A549 (cell line): ENCODE measurements at regions not wholly inside any gene's neighbourhood (a gene's known extent, or its start where the extent isn't known, plus 50 kb on each side); places are given as distances from the start of the nearest gene placed in this dataset.

ENCODE experiments used
- ATAC-seq, 2 experiments: fragments of 200-7000 bp in 1 of 2; fragments of >200 bp in 1 of 2; cut with Nextera tagmentation in 1 of 2; cut with Tn5 transposase in 1 of 2; 3 replicates each; pipeline versions ENCODE4 v1.8.0 to v1.9.1; 2018 to 2020; ENCODE audit warnings: mild to moderate bottlenecking in 1 of 2, moderate library complexity in 1 of 2
- CTCF ChIA-PET: fragments of 300-600 bp; sonication (Branson Sonifier 250); formaldehyde crosslinking; extraction: SDS; loops from one replicate; lab custom pipeline; 2021; ENCODE audit warnings: antibody characterized with exemption, inconsistent platforms; lab: Yijun Ruan, JAX
- POLR2A ChIA-PET: fragments of 350-600 bp; formaldehyde crosslinking; extraction: SDS; loops from one replicate; lab custom pipeline; 2021; ENCODE audit warnings: antibody characterized with exemption, inconsistent platforms; lab: Yijun Ruan, JAX
- DNase-seq, 2 experiments: peaks; one replicate each; pipeline versions ENCODE4 v3.0.0 to v3.0.0-alpha.2; 2011 to 2016; ENCODE audit warnings: low read depth in 1 of 2, low spot score in 1 of 2
- FAIRE-seq: peaks from 2 replicates; lab custom pipeline; 2011; peaks lifted over from hg19 to GRCh38; lab: Jason Lieb, UNC
- H3K27ac ChIP-seq, 2 experiments: fragments of >200 bp; sonication (Bioruptor Twin); formaldehyde crosslinking; 3 replicates each; pipeline ENCODE4 v1.5.1; 2016 to 2017
- H3K4me1 ChIP-seq: fragments of >200 bp; sonication (Bioruptor Twin); formaldehyde crosslinking; 3 replicates; pipeline ENCODE4 v1.6.1; 2016
- H3K4me2 ChIP-seq: fragments of >200 bp; sonication (Bioruptor Twin); formaldehyde crosslinking; 3 replicates; pipeline ENCODE4 v1.6.1; 2016
- H3K4me3 ChIP-seq: fragments of >200 bp; sonication (Bioruptor Twin); formaldehyde crosslinking; 3 replicates; pipeline ENCODE4 v1.5.1; 2016
- H3K9me3 ChIP-seq: fragments of >200 bp; sonication (Bioruptor Twin); formaldehyde crosslinking; 3 replicates; pipeline ENCODE4 v1.6.1; 2016
- ATOH8 ChIP-seq: fragments of 250-450 bp; sonication (Bioruptor Pico); IDR thresholded peaks from 2 replicates; pipeline ENCODE4 v1.5.0; 2020; ENCODE audit warnings: low read depth, mild to moderate bottlenecking, moderate library complexity
- CBX2 ChIP-seq: fragments of 200-600 bp; sonication (generic); IDR thresholded peaks from 2 replicates; pipeline ENCODE4 v1.6.1; 2016; ENCODE audit warnings: low read depth, mild to moderate bottlenecking, borderline replicate concordance
- CBX8 ChIP-seq: fragments of 200-600 bp; sonication (generic); IDR thresholded peaks from 2 replicates; pipeline ENCODE4 v1.6.1; 2016
- CHD2 ChIP-seq: fragments of 150-350 bp; IDR thresholded peaks from 2 replicates; pipeline ENCODE4 v1.6.1; 2014; ENCODE audit warnings: low read length; ENCODE audit not compliant: partially characterized antibody
- CTCF ChIP-seq: fragments of >200 bp; sonication (Bioruptor Twin); formaldehyde crosslinking; IDR thresholded peaks from 3 replicates; pipeline ENCODE4 v1.5.1; 2016
- E2F6 ChIP-seq: IDR thresholded peaks from 2 replicates; pipeline ENCODE4 v1.6.1; 2012; ENCODE audit warnings: low read depth, borderline replicate concordance
- ELK1 ChIP-seq: fragments of 150-350 bp; IDR thresholded peaks from 2 replicates; pipeline ENCODE4 v1.6.1; 2014; ENCODE audit warnings: low read depth, mild to moderate bottlenecking, low read length
- EP300 ChIP-seq, 2 experiments: fragments of >200 bp; sonication (Bioruptor Twin); formaldehyde crosslinking; IDR thresholded peaks; 2 replicates in 1 of 2; 3 replicates in 1 of 2; pipeline ENCODE4 v1.6.1; 2016 to 2017
- ESRRA ChIP-seq: fragments of 150-350 bp; IDR thresholded peaks from 2 replicates; pipeline ENCODE4 v1.6.1; 2014; ENCODE audit warnings: mild to moderate bottlenecking, low read length, borderline replicate concordance
- FOSL2 ChIP-seq, 2 experiments: fragments of 450-650 bp in 1 of 2; fragments of >200 bp in 1 of 2; sonication (Bioruptor Twin) in 1 of 2; formaldehyde crosslinking; IDR thresholded peaks; 2 replicates each; pipeline versions ENCODE4 v1.5.0 to v1.6.1; 2016 to 2020; ENCODE audit warnings: mild to moderate bottlenecking in 1 of 2, moderate library complexity in 1 of 2
- GATA3 ChIP-seq: IDR thresholded peaks from 2 replicates; pipeline ENCODE4 v1.6.1; 2012; ENCODE audit warnings: borderline replicate concordance
- HDAC2 ChIP-seq: fragments of 200-600 bp; sonication (generic); IDR thresholded peaks from 2 replicates; pipeline ENCODE4 v1.6.1; 2016
- HEYL ChIP-seq: fragments of 250-450 bp; sonication (Bioruptor Pico); IDR thresholded peaks from 2 replicates; pipeline ENCODE4 v1.8.0; 2021; ENCODE audit warnings: mild to moderate bottlenecking, moderate library complexity
- HOXB5 ChIP-seq: fragments of 250-450 bp; sonication (Bioruptor Pico); IDR thresholded peaks from 2 replicates; pipeline ENCODE4 v1.5.0; 2020; ENCODE audit warnings: mild to moderate bottlenecking, moderate library complexity
- JUN ChIP-seq, 2 experiments: fragments of >200 bp; sonication (Bioruptor Twin); formaldehyde crosslinking; IDR thresholded peaks; 2 replicates in 1 of 2; 3 replicates in 1 of 2; pipeline ENCODE4 v1.6.1; 2016 to 2017
- KDM1A ChIP-seq: fragments of 200-600 bp; sonication (generic); IDR thresholded peaks from 2 replicates; pipeline ENCODE4 v1.6.1; 2016; ENCODE audit warnings: low read depth, mild to moderate bottlenecking
- MYC ChIP-seq: IDR thresholded peaks from 2 replicates; pipeline ENCODE4 v1.6.1; 2012; ENCODE audit warnings: mild to moderate bottlenecking, inconsistent platforms, low read length, improper control_type of control experiment, borderline replicate concordance
- NFE2L2 ChIP-seq: fragments of 150-350 bp; conservative IDR thresholded peaks from 2 replicates; pipeline ENCODE4 v1.6.1; 2014; ENCODE audit warnings: low read length
- NPAS2 ChIP-seq: fragments of 250-450 bp; sonication (Bioruptor Pico); IDR thresholded peaks from 2 replicates; pipeline ENCODE4 v1.8.0; 2022; ENCODE audit warnings: mild to moderate bottlenecking, moderate library complexity, borderline replicate concordance
- PHF8 ChIP-seq: fragments of 200-600 bp; sonication (generic); IDR thresholded peaks from 2 replicates; pipeline ENCODE4 v1.6.1; 2016; ENCODE audit warnings: low read depth, mild to moderate bottlenecking, antibody characterized with exemption, moderate library complexity, borderline replicate concordance
- POLR2A ChIP-seq: IDR thresholded peaks from 2 replicates; pipeline ENCODE4 v1.6.1; 2012; ENCODE audit warnings: mild to moderate bottlenecking, low read length
- RARB ChIP-seq: fragments of 250-450 bp; sonication (Bioruptor Pico); IDR thresholded peaks from 2 replicates; pipeline ENCODE4 v1.8.0; 2021; ENCODE audit warnings: mild to moderate bottlenecking, moderate library complexity
- RCOR1 ChIP-seq: fragments of 150-350 bp; IDR thresholded peaks from 2 replicates; pipeline ENCODE4 v1.6.1; 2014; ENCODE audit warnings: antibody characterized with exemption, low read length, low read depth
- SMC3 ChIP-seq: fragments of >200 bp; sonication (Bioruptor Twin); formaldehyde crosslinking; IDR thresholded peaks from 3 replicates; pipeline ENCODE4 v1.6.1; 2018; ENCODE audit warnings: inconsistent platforms
- TP53 ChIP-seq: fragments of 250-450 bp; sonication (Bioruptor Pico); IDR thresholded peaks from 2 replicates; pipeline ENCODE4 v1.5.0; 2021; ENCODE audit warnings: mild to moderate bottlenecking, moderate library complexity
- USF2 ChIP-seq: fragments of 450-650 bp; IDR thresholded peaks from 2 replicates; pipeline ENCODE4 v1.6.1; 2014; ENCODE audit warnings: antibody characterized with exemption
- WGBS: methylation state at CpG from one replicate; pipeline ENCODE4 v1.1.6; 2017; ENCODE audit errors: missing lambda C conversion rate; 5-methylcytosine and 5-hydroxymethylcytosine counted together

- CTCF ChIA-PET: no interaction called here
- no peak for TF ChIP-seq MYC
- TF ChIP-seq POLR2A: no peak
- no peak for TF ChIP-seq USF2
- no peak for TF ChIP-seq CHD2
Measured at GRCh38 chr18:1929720-1930119, 641.6 kb downstream of the METTL4 start.

GRCh38 chr18:1930291-1931270 is 640.7 kb downstream of the METTL4 start:
- no peaks in the 10 kb centered on the region for H3K9me3 ChIP-seq
- ChIA-PET POLR2A (no interaction called here), CTCF (no interaction called here)
- H3K4me2 ChIP-seq: no peak overlapping the region
- TF ChIP-seq JUN (IDR thresholded peaks at IDR 0.05) (no peak), MYC (no peak), HEYL (CRISPR knock-in tag) (no peak), GATA3 (no peak), RCOR1 (no peak), NFE2L2 (no peak), PHF8 (no peak), CBX8 (no peak)
- ATAC-seq (no peak), DNase-seq (no peak), FAIRE-seq (no peak)
- WGBS: 20% methylated on average over 4 of the region's 5 CpGs
- H3K27ac ChIP-seq: no peak overlapping the region
- H3K4me1 ChIP-seq: no peaks in the 10 kb centered on the region
- no peak overlapping the region for H3K4me3 ChIP-seq

More at GRCh38 chr18:1929720-1930119, 641.6 kb downstream of the METTL4 start:
- POLR2A ChIA-PET: no interaction called here
- Histone ChIP-seq H3K4me1 (no peaks in the 10 kb centered on the region), H3K4me3 (no peak overlapping the region), H3K9me3 (no peaks in the 10 kb centered on the region), H3K4me2 (no peak overlapping the region), H3K27ac (no peak overlapping the region)
- no peak for ATAC-seq
- no peak for FAIRE-seq
- DNase-seq: no peak
- 37% methylated on average over 4 of the region's 5 CpGs for WGBS

- 3% methylated on average over 5 of the region's 5 CpGs for WGBS
- ChIA-PET CTCF (no interaction called here), POLR2A (no interaction called here)
- ATAC-seq: no peak
- H3K4me1 ChIP-seq: no peaks in the 10 kb centered on the region
- FAIRE-seq: no peak
- H3K4me3 ChIP-seq: no peak overlapping the region
- H3K9me3 ChIP-seq: no peaks in the 10 kb centered on the region
- TF ChIP-seq HOXB5 (CRISPR knock-in tag): no peak
- TF ChIP-seq ELK1: no peak
- TF ChIP-seq CTCF: no peak
- TF ChIP-seq CBX2: no peak
- no peak for TF ChIP-seq FOSL2 (IDR thresholded peaks at IDR 0.05)
- TF ChIP-seq FOSL2 (CRISPR knock-in tag; IDR thresholded peaks at IDR 0.05): no peak
- no peak for TF ChIP-seq HDAC2
- TF ChIP-seq ESRRA: no peak
- no peak for TF ChIP-seq KDM1A
- TF ChIP-seq SMC3: no peak
- no peak for TF ChIP-seq ATOH8 (CRISPR knock-in tag)
- TF ChIP-seq EP300 (IDR thresholded peaks at IDR 0.05): no peak
- no peak for TF ChIP-seq TP53 (CRISPR knock-in tag)
- no peak for TF ChIP-seq POLR2A
- no peak for TF ChIP-seq PHF8
- no peak for TF ChIP-seq CHD2
- no peak for TF ChIP-seq JUN (IDR thresholded peaks at IDR 0.05)
- TF ChIP-seq RARB (CRISPR knock-in tag): no peak
- TF ChIP-seq NPAS2 (CRISPR knock-in tag): no peak
- TF ChIP-seq E2F6: no peak
- DNase-seq: no peak
- no peak overlapping the region for H3K27ac ChIP-seq
- no peak overlapping the region for H3K4me2 ChIP-seq
Measured at GRCh38 chr18:1952486-1952885, 618.8 kb downstream of the METTL4 start.
